ENCODE measurements at regions not wholly inside any gene's neighbourhood (a gene's known extent, or its start where the extent isn't known, plus 50 kb on each side); places are given as distances from the start of the nearest gene placed in this dataset.

DNA sequence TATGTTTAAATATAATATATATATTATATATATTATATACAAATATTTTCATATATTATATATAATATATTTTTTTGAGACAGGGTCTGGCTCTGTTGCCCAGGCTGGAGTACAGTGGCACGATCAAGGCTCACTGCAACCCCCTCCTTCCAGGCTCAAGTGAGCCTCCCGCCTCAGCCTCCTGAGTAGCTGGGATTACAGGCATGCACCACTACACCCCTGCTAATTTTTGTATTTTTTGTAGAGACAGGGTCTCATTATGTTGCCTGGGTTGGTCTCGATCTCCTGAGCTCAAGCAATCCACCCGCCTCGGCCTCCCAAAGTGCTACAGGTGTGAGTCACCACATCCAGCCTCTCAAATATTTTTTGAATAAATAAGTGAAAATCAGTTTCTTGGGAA is 215.5 kb downstream of the GATA3 start:
- TF ChIP-seq POLR2A (IDR thresholded peaks at IDR 0.05), result no peak
- no peak for TF ChIP-seq CTCF (IDR thresholded peaks at IDR 0.05)
- Histone ChIP-seq H3K27me3 (no peaks in the 10 kb centered on the region), H3K9me3 (no peaks in the 10 kb centered on the region), H3K4me1 (no peaks in the 10 kb centered on the region), H3K4me3 (no peak overlapping the region), H3K27ac (no peak overlapping the region), H3K36me3 (no peaks in the 10 kb centered on the region)
- WGBS, 2 donors, result 87 to 92% methylated on average over 5 of the region's 5 CpGs
- DNase-seq, result no peak
- intact Hi-C loops (cut with DNase I), result no loop called here

- intact Hi-C loops (cut with DNase I), result no loop called here
- 59 to 66% methylated on average over 10 of the region's 10 CpGs for WGBS, 2 donors
- H3K27me3 ChIP-seq, result no peaks in the 10 kb centered on the region
- DNase-seq, result no peak
- H3K4me1 ChIP-seq, result no peaks in the 10 kb centered on the region
- H3K36me3 ChIP-seq, result no peaks in the 10 kb centered on the region
- no peaks in the 10 kb centered on the region for H3K9me3 ChIP-seq
- no peak overlapping the region for H3K4me3 ChIP-seq
- TF ChIP-seq CTCF (IDR thresholded peaks at IDR 0.05), result no peak
- TF ChIP-seq POLR2A (IDR thresholded peaks at IDR 0.05), result no peak
- no peak overlapping the region for H3K27ac ChIP-seq
Observed at GRCh38 chr10:8272794-8273425, 218.4 kb downstream of the GATA3 start.

- TF ChIP-seq POLR2A (IDR thresholded peaks at IDR 0.05) (no peak), CTCF (IDR thresholded peaks at IDR 0.05) (no peak)
- no peak for DNase-seq
- Histone ChIP-seq H3K36me3 (no peaks in the 10 kb centered on the region), H3K9me3 (no peaks in the 10 kb centered on the region), H3K27ac (no peak overlapping the region), H3K4me3 (no peak overlapping the region), H3K27me3 (no peaks in the 10 kb centered on the region), H3K4me1 (no peaks in the 10 kb centered on the region)
- intact Hi-C loops (cut with DNase I), result no loop called here
- whole genome bisulfite sequencing, 2 donors, result 19 to 24% methylated on average over 2 of the region's 2 CpGs
Observed at GRCh38 chr10:8273749-8274148, 219.3 kb downstream of the GATA3 start.

GRCh38 chr10:8275911-8276310 is 221.4 kb downstream of the GATA3 start:
- no peak for DNase-seq

DNA sequence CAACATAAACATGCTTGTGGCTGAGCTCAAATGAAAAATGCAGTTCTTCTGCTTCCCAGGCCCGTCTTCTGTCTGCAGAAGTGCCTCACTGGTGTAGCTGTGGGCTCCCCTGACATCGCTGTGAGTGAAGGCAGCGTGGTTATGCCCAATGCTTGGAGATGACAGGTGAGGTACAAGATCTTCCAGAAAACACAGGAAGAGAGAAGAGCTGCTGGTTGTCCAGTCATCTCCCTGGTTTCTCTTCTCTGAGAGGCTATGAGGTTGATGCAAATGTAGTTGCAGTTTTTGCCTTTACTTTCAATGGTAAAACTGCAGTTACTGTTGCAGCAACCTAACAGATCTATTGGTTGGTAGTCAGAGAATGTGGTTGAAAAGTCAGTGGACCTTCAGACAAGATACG is 223.6 kb downstream of the GATA3 start:
- Histone ChIP-seq H3K4me3 (no peak overlapping the region), H3K36me3 (no peaks in the 10 kb centered on the region), H3K9me3 (no peaks in the 10 kb centered on the region), H3K27ac (no peak overlapping the region), H3K27me3 (peaks cover 0 to 15% (median 0%) of the 10 kb centered on the region in 4 donors), H3K4me1 (no peaks in the 10 kb centered on the region)
- intact Hi-C loops (cut with DNase I), result no loop called here
- 72 to 83% methylated on average over 4 of the region's 4 CpGs for WGBS, 2 donors
- no peak for DNase-seq
- TF ChIP-seq CTCF (IDR thresholded peaks at IDR 0.05), result no peak
- TF ChIP-seq POLR2A (IDR thresholded peaks at IDR 0.05), result no peak

More at GRCh38 chr10:8275911-8276310, 221.4 kb downstream of the GATA3 start:
- peaks cover 0 to 2% (median 0%) of the 10 kb centered on the region in 4 donors for H3K27me3 ChIP-seq
- no peak overlapping the region for H3K4me3 ChIP-seq
- H3K36me3 ChIP-seq, result no peaks in the 10 kb centered on the region
- TF ChIP-seq POLR2A (IDR thresholded peaks at IDR 0.05) (no peak), CTCF (IDR thresholded peaks at IDR 0.05) (no peak)
- intact Hi-C loops (cut with DNase I), result no loop called here
- no peaks in the 10 kb centered on the region for H3K4me1 ChIP-seq
- H3K9me3 ChIP-seq, result no peaks in the 10 kb centered on the region
- WGBS, 2 donors, result 65 to 82% methylated on average over 6 to 7 of the region's 7 CpGs
- H3K27ac ChIP-seq, result no peak overlapping the region

All from esophagus squamous epithelium (tissue), 5 donors.